ENCODE measurements at regions not wholly inside any gene's neighbourhood (a gene's known extent, or its start where the extent isn't known, plus 50 kb on each side); places are given as distances from the start of the nearest gene placed in this dataset.
A peak's percentile ranks its signal among the peaks of the same experiment; 100 is the strongest.

DNA sequence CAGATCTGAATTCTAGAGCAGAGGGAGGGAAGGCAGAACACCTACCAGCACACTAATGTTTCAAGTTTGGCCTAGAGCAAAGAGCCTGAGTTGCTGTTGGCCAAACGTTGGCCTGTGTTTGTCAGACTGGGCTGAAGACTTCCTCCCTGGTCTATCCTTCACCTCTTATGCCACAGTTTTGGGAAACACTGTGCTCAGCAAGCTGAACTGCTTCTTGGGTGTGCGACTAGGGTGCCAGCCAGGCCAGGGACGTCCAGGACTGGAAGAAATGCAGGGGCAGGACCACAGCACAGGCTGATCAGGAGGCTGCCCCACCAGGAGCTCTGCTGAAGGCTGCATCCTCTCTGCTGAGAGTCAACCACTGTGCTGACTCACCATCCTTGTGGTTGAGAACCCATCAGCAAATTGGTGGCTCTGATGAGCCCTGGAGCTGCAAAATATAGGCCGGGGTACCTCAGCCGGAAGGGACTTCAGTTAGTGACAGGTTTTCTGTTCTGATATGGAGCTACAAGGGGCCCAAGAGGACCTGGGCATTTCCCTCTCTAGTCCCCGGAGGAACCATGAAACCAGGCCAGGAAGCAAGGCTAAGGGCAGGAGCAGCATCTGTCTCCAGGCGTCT lies 131.6 kb upstream of the RASGRP1 start:
- peak; percentile 76 for DNase-seq (ENCODE audit: low spot score)

- DNase-seq (ENCODE audit: low spot score): no peak
Measured at GRCh38 chr15:38696790-38697495, 132.3 kb upstream of the RASGRP1 start.

- DNase-seq (ENCODE audit: low spot score): peak; percentile 19
Measured at GRCh38 chr15:38698254-38698653, 133.6 kb upstream of the RASGRP1 start.

DNA sequence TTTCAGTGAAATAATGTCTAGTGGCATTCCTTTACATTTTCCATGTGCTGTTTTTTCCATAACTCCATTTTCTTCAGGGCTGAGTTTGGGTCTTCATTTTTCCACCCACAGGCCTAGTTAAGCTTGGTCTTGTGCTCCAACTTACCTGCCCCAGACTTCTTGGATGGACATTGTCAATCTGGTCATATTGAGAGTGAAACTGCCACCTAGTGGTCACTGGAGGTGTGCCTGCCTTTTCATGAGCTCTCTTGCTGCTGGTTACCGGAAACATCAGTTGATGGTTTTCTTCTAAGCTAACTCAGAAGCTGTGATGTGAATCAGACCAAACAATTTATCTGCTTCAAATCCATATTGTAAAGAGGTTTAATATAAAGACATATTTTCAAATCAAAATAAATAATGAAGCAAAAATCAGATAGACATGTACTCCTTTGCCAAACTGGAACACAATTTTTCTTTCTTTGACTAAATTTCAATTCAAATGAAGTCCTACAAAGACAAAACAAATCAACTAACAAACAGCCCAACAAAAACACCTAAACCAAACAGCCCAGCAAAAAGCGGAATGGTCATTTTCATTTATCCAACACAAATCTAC lies 135.1 kb upstream of the RASGRP1 start:
- DNase-seq (ENCODE audit: low spot score): peak; percentile 82

DNA sequence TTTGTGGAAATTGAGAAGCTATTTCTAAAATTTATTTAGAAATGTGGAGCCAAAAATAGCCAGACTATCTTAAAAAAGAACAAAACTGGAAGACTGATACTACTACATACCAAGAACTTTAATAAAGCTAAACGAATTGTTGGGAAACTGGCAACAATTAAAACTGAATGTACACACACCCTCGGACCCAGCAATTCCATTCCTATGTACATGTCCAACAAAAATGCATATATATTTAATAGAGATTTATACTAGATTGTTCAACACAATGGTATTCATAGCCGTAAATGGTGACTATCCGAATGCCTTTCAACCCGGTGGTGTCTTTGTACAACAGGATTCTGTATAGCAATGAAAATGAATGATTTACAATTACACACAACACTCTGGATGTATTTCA lies 136.5 kb upstream of the RASGRP1 start:
- no peak for DNase-seq (ENCODE audit: low spot score)

DNA sequence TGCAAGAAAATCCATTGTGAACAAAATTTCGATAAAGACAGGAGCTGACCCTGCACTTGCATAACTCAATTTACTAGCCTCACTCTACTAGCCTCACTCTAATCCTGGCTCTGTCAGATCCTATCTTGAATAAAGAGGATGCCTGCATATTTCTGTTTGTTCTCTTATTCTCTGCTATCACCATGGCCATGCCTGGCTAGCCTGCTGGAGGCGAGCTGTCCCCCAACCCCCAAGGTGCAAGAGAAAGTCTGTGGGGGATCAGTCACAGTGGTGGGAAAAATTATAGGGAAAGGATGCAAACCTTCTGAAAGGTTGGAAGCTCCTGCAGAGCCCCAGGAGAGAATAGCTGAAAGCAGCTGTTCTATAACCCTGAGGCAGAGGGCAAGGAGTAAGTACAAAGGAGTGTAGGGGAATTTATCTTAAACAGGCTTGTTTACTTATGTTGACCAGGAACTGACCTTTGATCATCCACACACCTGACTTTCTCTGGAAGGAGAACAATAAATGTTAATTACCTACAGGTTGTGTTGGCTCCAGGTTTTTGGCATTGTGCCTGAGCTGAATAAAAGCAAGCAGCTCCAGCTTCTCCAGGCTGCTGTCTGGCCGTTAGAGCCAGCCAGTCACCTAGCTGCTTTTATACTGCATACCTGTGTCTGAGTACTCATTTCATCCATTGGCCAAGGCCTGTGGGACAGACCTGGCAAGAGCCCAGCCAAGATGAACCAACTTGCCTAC lies 137.7 kb upstream of the RASGRP1 start:
- DNase-seq (ENCODE audit: low spot score): no peak

- DNase-seq (ENCODE audit: low spot score): no peak
Measured at GRCh38 chr15:38705436-38706219, 141.0 kb upstream of the RASGRP1 start.

DNA sequence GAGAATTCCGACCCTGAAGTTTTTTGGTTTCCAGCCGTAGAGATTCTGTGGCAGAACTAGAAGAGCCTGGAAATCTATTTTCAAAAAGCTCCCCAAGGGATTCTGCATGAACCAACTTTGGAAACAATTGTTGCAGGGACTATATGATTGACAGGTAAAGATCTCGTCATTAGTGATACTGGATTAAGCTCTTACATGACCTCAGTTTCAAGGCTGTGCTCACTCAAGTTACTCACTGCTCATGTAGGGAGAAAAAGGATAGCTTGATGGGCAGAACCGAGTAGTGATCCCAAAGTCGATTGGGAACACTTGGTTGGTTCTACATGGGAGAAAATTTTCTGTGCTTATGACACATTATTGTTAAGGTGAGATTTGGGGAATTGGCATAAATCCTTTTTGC lies 142.3 kb upstream of the RASGRP1 start:
- DNase-seq (ENCODE audit: low spot score): no peak

DNA sequence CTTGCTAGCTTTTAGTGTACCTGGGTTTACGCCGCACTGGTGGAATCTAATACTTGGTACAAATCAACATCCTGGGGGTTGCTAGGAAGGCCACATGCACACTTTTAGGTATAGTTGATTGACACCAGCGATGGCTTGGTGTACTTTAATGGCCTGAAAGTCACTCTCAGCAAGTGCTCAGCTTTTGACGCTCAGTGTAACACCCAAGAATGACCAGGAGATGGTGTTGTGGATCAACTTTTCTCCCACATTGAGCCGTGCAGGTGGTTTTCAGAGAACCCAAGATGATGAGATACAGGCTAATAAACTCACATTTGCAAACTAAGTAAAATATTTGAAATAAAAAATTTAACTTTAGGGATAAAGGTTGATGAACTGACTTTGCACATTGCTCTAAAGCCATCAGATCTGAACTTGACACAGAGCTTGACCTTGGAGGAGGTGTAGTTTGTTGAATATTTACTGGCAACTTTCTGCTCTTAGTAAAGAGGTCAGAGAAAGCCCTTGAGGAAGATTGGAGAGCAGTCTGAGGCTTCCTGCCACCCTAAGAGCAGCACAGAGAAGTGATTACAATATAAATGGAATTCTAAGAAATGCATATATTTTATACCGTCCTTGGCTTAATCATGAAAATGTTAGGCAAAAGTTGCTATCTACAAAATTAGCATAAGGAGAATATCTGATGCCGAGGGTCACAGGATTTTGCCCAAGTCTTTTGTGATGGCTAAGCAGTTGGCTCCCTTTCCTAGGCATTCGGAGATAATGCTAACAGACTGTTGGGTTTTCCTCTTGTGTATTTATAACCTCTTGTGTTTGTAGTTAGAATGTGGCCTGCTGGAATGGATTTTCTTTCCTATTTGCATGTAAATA lies 143.4 kb upstream of the RASGRP1 start:
- peak; percentile 49 for DNase-seq (ENCODE audit: low spot score)

- DNase-seq (ENCODE audit: low spot score): no peak
Measured at GRCh38 chr15:38708672-38709180, 144.1 kb upstream of the RASGRP1 start.

DNA sequence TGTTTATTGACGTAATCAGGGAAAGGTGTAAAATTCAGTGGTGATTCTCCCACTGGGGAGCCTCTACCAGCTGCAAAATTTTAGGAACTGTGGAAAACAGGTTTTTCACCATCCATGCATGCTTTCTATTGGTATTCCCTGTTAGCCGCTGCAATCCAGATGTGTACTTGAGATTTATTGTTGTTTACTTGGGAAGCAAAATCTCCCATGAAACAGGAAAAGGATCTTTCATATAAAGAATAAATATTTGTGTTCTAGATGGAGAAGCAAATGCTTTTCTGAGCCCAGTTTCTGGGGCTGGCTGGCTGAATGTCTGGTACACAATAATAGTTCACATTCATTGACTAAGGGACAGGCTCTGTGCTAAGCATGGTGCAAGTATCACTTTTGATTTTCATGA lies 144.6 kb upstream of the RASGRP1 start:
- no peak for DNase-seq (ENCODE audit: low spot score)

DNA sequence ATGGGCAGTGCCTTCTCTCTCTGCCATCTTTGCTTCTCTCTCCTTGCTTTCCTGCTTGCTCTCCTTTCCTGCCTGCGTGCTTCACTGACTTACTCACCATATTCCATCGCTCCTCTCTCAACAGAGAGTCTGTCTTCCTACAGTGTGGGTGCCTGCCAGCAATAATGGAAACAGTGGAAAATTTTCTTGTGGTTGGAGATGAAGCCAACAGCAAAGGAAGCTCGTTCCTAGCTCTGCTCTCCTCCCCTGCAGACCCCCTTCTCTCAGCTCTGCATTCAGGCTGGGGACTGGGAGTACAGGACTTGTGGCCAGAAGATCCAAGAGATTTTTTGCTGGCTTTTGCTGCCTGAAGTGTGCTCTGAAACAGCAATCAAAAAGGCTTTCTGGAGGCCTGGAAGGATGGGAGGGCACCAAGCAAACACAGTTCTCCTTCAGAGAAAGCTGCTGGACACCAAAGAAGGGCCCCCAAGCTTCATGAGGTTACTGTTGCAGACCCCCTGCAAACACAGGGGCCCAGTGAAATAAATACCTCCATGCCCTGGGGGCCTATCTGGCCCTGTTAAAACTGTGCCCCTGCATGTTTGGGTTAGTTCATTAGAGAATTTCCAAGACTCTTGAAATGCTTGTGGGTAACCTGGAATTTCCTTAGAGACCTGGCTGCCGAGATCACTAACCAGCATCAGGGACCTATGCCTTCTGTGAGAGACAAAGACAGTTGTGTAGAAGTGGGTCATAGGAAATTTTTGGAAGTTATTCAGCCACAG lies 149.9 kb upstream of the RASGRP1 start:
- no peak for DNase-seq (ENCODE audit: low spot score)

DNA sequence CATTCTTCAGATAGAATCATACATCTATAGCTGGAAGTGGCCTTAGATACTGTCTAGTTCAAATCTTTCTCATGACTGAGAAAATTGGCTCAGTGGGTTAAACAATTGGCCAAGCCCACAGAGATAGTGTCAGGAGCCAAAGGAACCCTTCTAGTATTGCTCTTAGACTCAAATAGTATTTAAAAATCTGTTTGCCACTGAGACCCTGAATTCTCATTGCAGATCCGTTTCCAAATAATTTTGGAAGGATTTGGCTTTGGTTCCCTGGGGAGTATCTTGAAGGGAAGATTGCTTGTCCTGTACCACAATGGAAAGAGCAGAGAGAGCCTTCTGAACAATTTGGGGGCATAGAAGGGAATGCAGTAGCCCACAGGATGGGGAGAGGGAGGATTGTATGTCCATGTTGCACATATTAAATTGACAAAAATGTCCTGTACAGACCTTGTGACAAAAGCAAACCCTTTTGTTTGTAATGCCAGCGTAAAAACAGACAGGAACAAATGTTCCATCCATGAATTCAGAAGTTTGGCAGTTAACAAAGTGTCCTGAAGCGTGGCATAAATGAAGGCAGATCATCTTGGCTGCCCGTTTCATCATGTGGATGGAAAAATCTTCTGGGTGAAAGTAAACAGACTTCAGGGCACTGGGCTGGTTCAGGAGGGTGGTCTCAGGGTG lies 156.4 kb upstream of the RASGRP1 start:
- DNase-seq (ENCODE audit: low spot score): no peak

- DNase-seq (ENCODE audit: low spot score): no peak
Measured at GRCh38 chr15:38721568-38721945, 156.9 kb upstream of the RASGRP1 start.

DNA sequence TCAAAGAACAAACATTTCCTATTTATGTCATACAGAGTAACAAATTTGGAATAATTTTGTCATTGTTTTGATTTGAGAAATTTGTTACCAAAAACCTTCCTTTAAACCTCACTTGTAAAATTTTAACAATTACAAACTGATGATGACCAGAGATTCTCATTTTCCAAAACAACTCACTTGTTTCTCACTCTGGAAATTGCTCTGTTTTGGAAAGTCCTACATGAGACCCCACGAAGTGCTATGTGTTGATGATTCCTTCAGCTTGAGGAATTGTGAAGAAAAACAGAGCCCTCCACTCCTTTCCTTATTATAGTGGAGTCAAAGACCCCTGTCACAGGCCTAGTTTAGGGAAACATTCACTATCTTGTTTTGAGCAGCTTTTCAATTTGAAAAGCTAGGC lies 157.6 kb upstream of the RASGRP1 start:
- no peak for DNase-seq (ENCODE audit: low spot score)

GRCh38 chr15:38724827-38725226 lies 160.2 kb upstream of the RASGRP1 start:
- no peak for DNase-seq (ENCODE audit: low spot score)

DNA sequence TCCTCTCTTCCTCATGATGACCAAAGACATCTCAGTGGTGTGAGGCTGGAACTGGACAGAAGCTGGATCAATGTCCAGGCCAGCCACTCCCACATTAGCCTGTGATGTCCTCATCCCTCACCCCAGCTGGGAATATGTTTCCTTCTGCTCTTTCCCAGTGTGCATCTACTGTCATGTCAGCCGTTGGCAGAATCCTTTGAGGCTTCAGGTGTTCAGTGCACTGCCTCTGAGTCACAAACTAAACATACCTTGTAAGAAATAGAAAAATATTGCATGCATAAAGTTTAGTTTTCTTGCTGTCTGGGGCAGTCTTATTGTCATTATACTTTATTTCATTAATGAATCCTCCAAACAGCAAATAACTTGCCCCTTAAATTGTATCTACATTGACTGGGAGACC lies 161.6 kb upstream of the RASGRP1 start:
- DNase-seq (ENCODE audit: low spot score): no peak

GRCh38 chr15:38733331-38733730 lies 168.7 kb upstream of the RASGRP1 start:
- DNase-seq (ENCODE audit: low spot score): no peak

GRCh38 chr15:38740206-38740605 lies 175.6 kb upstream of the RASGRP1 start:
- DNase-seq (ENCODE audit: low spot score): no peak

DNA sequence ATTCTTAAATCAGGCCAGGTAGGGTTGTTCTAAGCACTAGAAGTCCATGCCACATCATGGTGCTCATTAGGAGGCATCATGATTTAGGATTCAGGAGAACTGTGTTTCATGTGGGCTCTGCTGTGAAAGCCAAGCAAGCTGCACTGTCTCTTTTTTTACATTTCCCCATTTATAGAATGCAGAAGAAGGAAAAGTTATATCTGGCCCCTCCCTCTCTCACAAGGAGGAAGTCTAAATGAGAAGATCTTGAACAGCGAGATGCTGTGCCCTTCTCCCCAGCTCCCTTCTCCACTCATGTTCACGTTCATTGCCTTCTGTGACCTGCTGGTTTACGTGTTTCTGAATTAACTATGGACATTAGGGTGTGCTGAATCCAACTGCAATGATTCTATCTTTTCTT lies 178.5 kb upstream of the RASGRP1 start:
- DNase-seq (ENCODE audit: low spot score): no peak
